ENCODE measurements at regions not wholly inside any gene's neighbourhood (a gene's known extent, or its start where the extent isn't known, plus 50 kb on each side); places are given as distances from the start of the nearest gene placed in this dataset.

- no peak for DNase-seq (ENCODE audit: low read depth)
- no peak overlapping the region for H3K4me3 ChIP-seq (ENCODE audit: low read length)
- TF ChIP-seq, protein P1, sequence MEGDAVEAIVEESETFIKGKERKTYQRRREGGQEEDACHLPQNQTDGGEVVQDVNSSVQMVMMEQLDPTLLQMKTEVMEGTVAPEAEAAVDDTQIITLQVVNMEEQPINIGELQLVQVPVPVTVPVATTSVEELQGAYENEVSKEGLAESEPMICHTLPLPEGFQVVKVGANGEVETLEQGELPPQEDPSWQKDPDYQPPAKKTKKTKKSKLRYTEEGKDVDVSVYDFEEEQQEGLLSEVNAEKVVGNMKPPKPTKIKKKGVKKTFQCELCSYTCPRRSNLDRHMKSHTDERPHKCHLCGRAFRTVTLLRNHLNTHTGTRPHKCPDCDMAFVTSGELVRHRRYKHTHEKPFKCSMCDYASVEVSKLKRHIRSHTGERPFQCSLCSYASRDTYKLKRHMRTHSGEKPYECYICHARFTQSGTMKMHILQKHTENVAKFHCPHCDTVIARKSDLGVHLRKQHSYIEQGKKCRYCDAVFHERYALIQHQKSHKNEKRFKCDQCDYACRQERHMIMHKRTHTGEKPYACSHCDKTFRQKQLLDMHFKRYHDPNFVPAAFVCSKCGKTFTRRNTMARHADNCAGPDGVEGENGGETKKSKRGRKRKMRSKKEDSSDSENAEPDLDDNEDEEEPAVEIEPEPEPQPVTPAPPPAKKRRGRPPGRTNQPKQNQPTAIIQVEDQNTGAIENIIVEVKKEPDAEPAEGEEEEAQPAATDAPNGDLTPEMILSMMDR (IDR thresholded peaks at IDR 0.05; ENCODE audit: insufficient read depth, low read depth, low read length, missing control alignments): no peak
Observed at GRCh38 chr3:83189634-83190033, 1428.2 kb upstream of the GBE1 start.

DNA sequence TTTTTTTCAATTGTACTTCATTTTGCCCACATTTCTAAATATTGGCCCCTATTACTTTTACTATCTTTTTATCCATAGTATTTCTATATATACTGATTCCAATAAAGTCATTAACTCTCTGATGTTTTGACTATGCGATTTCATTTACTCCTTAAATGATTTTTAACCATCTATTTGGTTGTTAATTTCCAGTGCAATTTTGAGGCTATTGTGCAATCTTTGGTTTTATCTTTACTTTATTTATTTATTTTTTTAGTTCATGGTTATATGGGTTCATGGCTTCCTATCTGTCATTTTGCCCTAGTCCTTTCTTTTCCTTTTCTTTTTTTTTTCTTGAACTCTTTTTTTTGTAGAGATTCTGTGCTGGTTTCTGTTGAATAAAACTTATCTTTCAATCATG lies 1408.0 kb upstream of the GBE1 start:
- TF ChIP-seq, protein P1 (IDR thresholded peaks at IDR 0.05; ENCODE audit: insufficient read depth, low read depth, low read length, missing control alignments): no peak
- H3K4me3 ChIP-seq (ENCODE audit: low read length): no peak overlapping the region
- DNase-seq (ENCODE audit: low read depth): no peak

- H3K4me3 ChIP-seq (ENCODE audit: low read length): no peak overlapping the region
- DNase-seq (ENCODE audit: low read depth): no peak
- TF ChIP-seq, protein P1 (IDR thresholded peaks at IDR 0.05; ENCODE audit: insufficient read depth, low read depth, low read length, missing control alignments): no peak
Observed at GRCh38 chr3:83150896-83151295, 1389.5 kb upstream of the GBE1 start.

- no peak for DNase-seq (ENCODE audit: low read depth)
- TF ChIP-seq, protein P1 (IDR thresholded peaks at IDR 0.05; ENCODE audit: insufficient read depth, low read depth, low read length, missing control alignments): no peak
- H3K4me3 ChIP-seq (ENCODE audit: low read length): no peak overlapping the region
Observed at GRCh38 chr3:83140983-83141382, 1379.5 kb upstream of the GBE1 start.

GRCh38 chr3:83131236-83131635 lies 1369.8 kb upstream of the GBE1 start:
- TF ChIP-seq, protein P1 (IDR thresholded peaks at IDR 0.05; ENCODE audit: insufficient read depth, low read depth, low read length, missing control alignments): no peak
- H3K4me3 ChIP-seq (ENCODE audit: low read length): no peak overlapping the region
- no peak for DNase-seq (ENCODE audit: low read depth)

- TF ChIP-seq, protein P1 (IDR thresholded peaks at IDR 0.05; ENCODE audit: insufficient read depth, low read depth, low read length, missing control alignments): no peak
- H3K4me3 ChIP-seq (ENCODE audit: low read length): no peak overlapping the region
- DNase-seq (ENCODE audit: low read depth): no peak
Observed at GRCh38 chr3:83122774-83123350, 1361.4 kb upstream of the GBE1 start.

DNA sequence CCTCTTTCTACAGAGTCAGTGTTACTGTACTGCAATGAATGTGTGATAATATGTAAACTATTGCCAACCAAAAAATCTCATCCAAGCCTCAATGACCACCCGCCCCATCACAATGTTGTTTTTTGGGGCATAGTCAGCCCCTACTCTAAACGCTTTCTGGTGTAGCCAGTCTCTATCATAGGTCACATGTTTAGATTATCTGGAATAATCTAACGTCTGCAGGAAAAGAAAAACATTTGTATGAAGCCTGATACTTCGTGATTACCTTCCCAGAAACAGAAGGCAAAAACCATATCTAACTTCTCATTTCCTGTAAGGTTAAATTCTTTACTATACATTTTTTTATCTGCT lies 1331.8 kb upstream of the GBE1 start:
- TF ChIP-seq, protein P1 (IDR thresholded peaks at IDR 0.05; ENCODE audit: insufficient read depth, low read depth, low read length, missing control alignments): no peak
- DNase-seq (ENCODE audit: low read depth): no peak
- H3K4me3 ChIP-seq (ENCODE audit: low read length): no peak overlapping the region

All from epithelial cell of esophagus (primary cell).